ENCODE measurements at regions not wholly inside any gene's neighbourhood (a gene's known extent, or its start where the extent isn't known, plus 50 kb on each side); places are given as distances from the start of the nearest gene placed in this dataset.
A peak's percentile ranks its signal among the peaks of the same experiment; 100 is the strongest.

GRCh38 chr10:107687701-107688100 is 523.2 kb upstream of the SORCS1 start:
- DNase-seq: no peak

- DNase-seq: no peak
Measured at GRCh38 chr10:107686095-107686494, 521.6 kb upstream of the SORCS1 start.

- DNase-seq: no peak
Measured at GRCh38 chr10:107671960-107672359, 507.5 kb upstream of the SORCS1 start.

GRCh38 chr10:107666214-107666613 is 501.7 kb upstream of the SORCS1 start:
- no peak for DNase-seq

GRCh38 chr10:107665459-107665858 is 501.0 kb upstream of the SORCS1 start:
- no peak for DNase-seq

- DNase-seq: no peak
Measured at GRCh38 chr10:107657851-107658250, 493.3 kb upstream of the SORCS1 start.

- DNase-seq: no peak
Measured at GRCh38 chr10:107656932-107657331, 492.4 kb upstream of the SORCS1 start.

- DNase-seq: peak; percentile 72
Measured at GRCh38 chr10:107653832-107654287, 489.4 kb upstream of the SORCS1 start.

- DNase-seq: no peak
Measured at GRCh38 chr10:107650939-107651338, 486.4 kb upstream of the SORCS1 start.

GRCh38 chr10:107649249-107649648 is 484.7 kb upstream of the SORCS1 start:
- no peak for DNase-seq

GRCh38 chr10:107647462-107647861 is 483.0 kb upstream of the SORCS1 start:
- no peak for DNase-seq

- no peak for DNase-seq
Measured at GRCh38 chr10:107631876-107632275, 467.4 kb upstream of the SORCS1 start.

GRCh38 chr10:107626862-107627261 is 462.4 kb upstream of the SORCS1 start:
- no peak for DNase-seq

GRCh38 chr10:107623292-107623691 is 458.8 kb upstream of the SORCS1 start:
- no peak for DNase-seq

GRCh38 chr10:107619139-107619538 is 454.6 kb upstream of the SORCS1 start:
- DNase-seq: no peak

GRCh38 chr10:107618504-107618994 is 454.0 kb upstream of the SORCS1 start:
- DNase-seq: no peak

GRCh38 chr10:107616463-107617410 is 452.2 kb upstream of the SORCS1 start:
- DNase-seq: no peak

GRCh38 chr10:107616031-107616430 is 451.5 kb upstream of the SORCS1 start:
- no peak for DNase-seq

GRCh38 chr10:107614939-107615685 is 450.6 kb upstream of the SORCS1 start:
- DNase-seq: no peak

- peak; percentile 28 for DNase-seq
Measured at GRCh38 chr10:107611115-107611514, 446.6 kb upstream of the SORCS1 start.

GRCh38 chr10:107589081-107589480 is 424.6 kb upstream of the SORCS1 start:
- no peak for DNase-seq

- no peak for DNase-seq
Measured at GRCh38 chr10:107585630-107586029, 421.1 kb upstream of the SORCS1 start.

GRCh38 chr10:107583974-107584373 is 419.5 kb upstream of the SORCS1 start:
- DNase-seq: no peak
